Stimulated activated CD4-positive, alpha-beta T cell treated with anti-CD3 and anti-CD28 coated beads, Interleukin-12 subunit alpha, Interleukin-12 subunit beta, amount 100 ng/mL, for 24 hours (primary cell): ENCODE measurements at regions not wholly inside any gene's neighbourhood (a gene's known extent, or its start where the extent isn't known, plus 50 kb on each side); places are given as distances from the start of the nearest gene placed in this dataset.

Source experiments
- DNase-seq, 2 experiments: peaks; one replicate each; pipeline ENCODE4 v3.0.0-alpha.2; 2020; ENCODE audit warnings: low read depth in 2 of 2

DNA sequence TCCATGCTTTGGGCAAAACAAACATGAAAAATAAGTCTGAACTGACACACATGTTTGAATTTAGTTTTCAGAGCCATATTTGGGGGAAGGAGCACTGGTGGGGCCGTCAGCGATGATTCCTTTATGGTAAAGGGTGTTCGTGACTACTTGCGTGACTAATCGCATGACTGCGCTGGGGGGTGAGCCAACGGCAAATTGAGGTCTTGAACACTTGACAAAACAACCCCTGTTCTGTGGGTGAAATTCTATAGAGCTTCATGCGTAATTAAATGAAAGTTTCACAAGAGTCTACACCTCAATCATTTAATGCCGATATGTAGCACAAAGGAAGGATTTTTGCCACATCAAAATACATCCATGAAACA lies 127.5 kb upstream of the CYP1B1 start:
- DNase-seq: no peak

GRCh38 chr2:38202713-38203445 lies 126.9 kb upstream of the CYP1B1 start:
- no peak for DNase-seq

DNA sequence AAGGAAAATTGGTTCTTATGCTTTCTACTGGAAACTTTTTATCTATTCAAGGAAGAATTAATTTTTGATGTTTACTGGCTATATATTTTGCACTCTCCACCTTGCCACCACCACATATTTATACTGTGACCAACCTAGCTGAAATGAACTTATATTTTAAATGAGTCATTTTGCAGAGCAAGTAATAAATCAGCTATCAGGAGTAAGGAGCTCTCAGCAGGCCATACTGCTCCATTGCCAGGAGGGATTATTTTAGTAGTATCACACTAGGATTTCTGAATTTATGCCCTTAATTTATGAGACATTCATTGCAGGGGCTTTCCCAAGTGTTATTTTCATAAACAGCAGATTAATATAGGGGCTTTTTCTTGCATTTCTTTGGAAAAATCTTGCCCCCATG lies 125.8 kb upstream of the CYP1B1 start:
- no peak for DNase-seq

- DNase-seq: no peak
Observed at GRCh38 chr2:38200598-38200997, 124.6 kb upstream of the CYP1B1 start.

GRCh38 chr2:38199127-38199526 lies 123.2 kb upstream of the CYP1B1 start:
- no peak for DNase-seq

DNA sequence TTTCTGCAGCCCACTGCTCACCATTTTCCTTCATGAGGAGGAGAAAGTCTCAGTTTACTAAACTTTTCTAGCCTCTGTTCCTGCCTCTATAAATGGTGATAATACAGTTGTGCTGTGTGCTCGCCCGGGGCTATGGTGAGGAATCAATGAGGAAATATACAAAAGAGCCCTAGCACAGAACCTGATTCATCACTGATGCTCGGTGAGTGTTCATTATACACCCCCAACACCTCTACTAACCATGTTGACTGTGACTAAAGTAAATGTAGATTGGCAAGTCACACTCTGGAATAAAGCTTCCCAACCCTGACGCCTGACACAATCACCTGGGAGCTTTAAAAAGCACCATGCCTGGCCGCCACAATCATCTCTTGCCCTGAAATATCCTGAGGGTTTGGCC lies 118.8 kb upstream of the CYP1B1 start:
- no peak for DNase-seq

GRCh38 chr2:38192976-38193375 lies 117.0 kb upstream of the CYP1B1 start:
- no peak for DNase-seq

DNA sequence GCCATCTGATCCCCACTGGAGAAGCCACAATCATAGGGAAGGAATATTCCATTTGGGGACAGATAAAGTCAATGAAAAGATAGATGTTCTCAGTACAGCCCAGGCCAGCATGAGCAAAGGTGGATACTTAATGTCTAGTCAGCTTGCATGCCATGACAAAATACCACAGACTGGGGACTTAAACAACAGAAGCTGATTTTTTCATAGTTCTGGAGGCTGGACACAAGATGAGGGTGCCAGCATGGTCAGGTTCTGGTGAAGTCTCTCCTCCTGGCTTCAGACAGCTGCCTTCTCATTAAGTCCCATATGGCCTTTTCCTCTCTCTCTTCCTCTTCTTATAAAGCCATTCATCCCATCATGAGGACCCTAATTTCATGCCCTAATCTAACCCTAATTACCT lies 116.1 kb upstream of the CYP1B1 start:
- no peak for DNase-seq

- no peak for DNase-seq
Observed at GRCh38 chr2:38191516-38191915, 115.6 kb upstream of the CYP1B1 start.

DNA sequence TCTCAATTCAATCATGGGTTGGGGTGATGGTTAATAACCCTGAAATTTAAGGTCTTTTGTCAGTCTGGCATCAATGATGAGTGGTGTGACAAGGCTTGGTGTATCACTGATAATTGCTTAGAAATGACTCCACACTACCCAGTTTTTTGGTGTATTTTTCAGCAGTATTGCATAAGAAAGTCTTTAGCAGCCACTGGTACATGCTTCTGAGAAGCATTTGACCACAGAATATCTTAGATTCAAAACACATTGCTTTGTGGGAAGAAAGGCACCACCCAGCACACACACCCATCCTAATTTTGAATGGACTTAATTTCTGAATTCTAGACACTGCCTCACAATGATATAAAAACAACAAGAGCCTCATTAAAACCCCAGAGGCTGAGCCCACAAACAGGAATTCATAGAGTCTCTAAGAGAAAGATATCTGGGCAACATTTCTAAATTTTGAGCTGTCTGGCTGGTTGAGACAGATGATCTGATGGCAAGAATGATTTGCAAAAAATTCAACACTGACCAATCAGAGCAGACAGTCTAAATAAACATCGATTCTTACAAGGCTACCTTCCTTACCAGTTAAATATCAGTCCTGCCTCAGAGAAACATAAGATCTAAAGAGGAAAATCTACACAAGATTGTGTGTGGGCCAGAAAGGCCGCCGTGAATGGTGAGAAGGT lies 114.7 kb upstream of the CYP1B1 start:
- DNase-seq: no peak

DNA sequence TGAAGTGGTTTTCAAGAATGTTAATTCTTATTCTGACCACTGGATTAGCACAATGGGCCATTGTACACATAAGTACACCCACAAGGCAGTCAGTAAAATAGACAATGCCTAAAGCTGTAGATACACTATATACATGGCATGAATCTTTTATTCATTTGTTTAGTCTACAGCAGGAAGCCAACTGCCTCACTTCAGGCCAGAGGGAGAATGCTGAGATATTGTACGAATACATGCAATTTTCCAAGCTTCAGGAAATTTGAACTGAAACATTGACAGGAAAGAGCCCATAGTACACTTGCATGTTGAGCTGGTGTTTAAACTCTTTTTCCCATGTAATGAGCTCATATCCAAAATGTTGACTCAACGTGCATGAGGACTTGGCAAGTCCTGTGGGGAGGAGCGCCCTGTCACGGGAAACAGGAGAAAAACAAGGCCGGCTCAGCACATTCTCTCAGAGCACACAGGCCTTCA lies 111.6 kb upstream of the CYP1B1 start:
- DNase-seq: no peak

DNA sequence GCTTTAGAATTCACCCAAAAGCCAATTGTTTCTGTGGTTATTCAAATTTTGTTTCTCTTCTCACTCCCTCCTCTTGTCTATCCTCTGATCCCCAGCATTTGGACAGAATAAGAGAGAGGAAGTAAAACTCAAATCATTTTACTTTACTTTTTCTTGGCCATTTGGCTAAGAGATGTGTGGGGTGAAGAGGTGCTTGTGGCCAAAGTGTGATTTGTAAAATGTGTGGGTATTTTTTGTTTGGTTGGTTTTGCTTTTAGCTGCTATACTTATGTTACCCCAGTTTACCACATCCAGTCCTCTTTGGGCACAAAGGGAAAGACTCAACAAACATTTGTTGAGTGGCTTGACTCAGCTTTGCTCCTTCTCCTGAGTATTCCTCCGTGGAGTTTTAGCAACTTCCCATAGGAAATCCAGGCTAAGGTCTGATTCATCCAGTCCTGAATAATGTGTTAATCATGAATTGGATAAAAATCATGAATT lies 109.1 kb upstream of the CYP1B1 start:
- no peak for DNase-seq

GRCh38 chr2:38182492-38183003 lies 106.6 kb upstream of the CYP1B1 start:
- DNase-seq: no peak

DNA sequence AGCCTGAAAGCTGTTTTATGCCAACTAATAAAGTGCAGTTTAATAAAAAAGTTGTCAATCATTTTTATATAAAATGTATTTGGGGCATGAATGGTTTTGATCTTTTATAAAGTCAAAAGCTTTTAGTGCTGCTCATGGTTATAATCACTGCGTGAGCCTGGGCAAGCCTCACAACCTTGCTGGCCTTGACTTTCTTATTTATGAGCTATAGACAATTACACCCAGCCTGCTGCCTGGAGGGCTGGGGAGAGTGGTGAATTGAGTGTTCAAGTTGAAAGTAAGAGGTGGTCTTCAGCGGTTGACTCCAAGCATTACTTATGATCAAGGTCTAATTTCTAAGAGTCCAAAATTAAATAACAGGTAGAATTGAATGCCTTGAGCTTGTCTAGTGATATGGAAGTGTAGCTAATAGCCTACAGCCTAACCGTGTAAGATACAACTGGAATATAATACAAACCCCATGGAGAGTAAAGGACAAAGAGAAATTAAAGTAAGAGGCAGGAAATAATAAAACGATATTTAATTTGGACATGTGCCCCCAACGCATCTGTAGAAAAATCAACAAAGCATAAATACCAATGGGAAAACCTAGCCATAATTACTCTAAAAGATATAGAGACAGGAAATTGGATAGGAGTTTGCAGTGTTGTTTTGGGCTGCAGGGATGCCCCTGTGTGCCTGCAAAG lies 106.0 kb upstream of the CYP1B1 start:
- DNase-seq: no peak

- no peak for DNase-seq
Observed at GRCh38 chr2:38180754-38181153, 104.8 kb upstream of the CYP1B1 start.

- no peak for DNase-seq
Observed at GRCh38 chr2:38178556-38179419, 102.8 kb upstream of the CYP1B1 start.

DNA sequence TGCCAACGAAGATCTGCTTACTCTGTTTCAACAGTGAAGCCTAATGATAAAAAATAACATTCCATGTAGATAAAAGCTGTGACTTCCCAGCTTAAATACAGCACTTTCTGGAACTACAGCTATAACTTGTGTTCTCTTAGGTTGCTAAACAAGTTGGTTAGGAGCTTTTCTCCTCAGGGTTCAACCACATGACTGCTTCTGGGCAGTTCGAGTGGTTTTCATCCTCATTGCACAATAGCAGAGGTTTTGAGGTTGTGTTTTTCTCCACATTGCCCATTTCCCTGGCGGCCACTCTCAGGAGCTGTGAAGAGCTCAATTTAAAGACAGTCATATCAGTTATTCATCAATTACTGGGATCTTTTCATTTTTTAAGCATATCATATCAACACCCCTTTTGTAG lies 102.2 kb upstream of the CYP1B1 start:
- DNase-seq: no peak

- no peak for DNase-seq
Observed at GRCh38 chr2:38176619-38177021, 100.7 kb upstream of the CYP1B1 start.

- no peak for DNase-seq
Observed at GRCh38 chr2:38174646-38175423, 98.9 kb upstream of the CYP1B1 start.

- no peak for DNase-seq
Observed at GRCh38 chr2:38174131-38174530, 98.2 kb upstream of the CYP1B1 start.

GRCh38 chr2:38173683-38174082 lies 97.7 kb upstream of the CYP1B1 start:
- no peak for DNase-seq
